HL-60 (cell line): ENCODE measurements at regions not wholly inside any gene's neighbourhood (a gene's known extent, or its start where the extent isn't known, plus 50 kb on each side); places are given as distances from the start of the nearest gene placed in this dataset.
"Not testable (repeated sequence)": the region's sequence is repeated elsewhere in the genome, so short reads cannot be mapped to it uniquely, and the experiment has no call there.

Experiments
- GABPA ChIP-seq: IDR thresholded peaks from 2 replicates; pipeline ENCODE4 v1.6.1; 2012; ENCODE audit warnings: low read depth
- POLR2AphosphoS5 ChIP-seq: IDR thresholded peaks from 2 replicates; pipeline ENCODE4 v1.6.1; 2012; ENCODE audit warnings: low read depth
- TF ChIP-seq, protein P1 (sequence below): IDR thresholded peaks from one replicate; pipeline ENCODE4 v1.5.1; 2011; ENCODE audit warnings: low read length, control low read depth, inconsistent platforms; ENCODE audit not compliant: insufficient read depth
- TF ChIP-seq, protein P2 (sequence below): IDR thresholded peaks from 2 replicates; pipeline ENCODE4 v1.6.1; 2012; ENCODE audit warnings: low read depth; ENCODE audit not compliant: insufficient replicate concordance

DNA sequence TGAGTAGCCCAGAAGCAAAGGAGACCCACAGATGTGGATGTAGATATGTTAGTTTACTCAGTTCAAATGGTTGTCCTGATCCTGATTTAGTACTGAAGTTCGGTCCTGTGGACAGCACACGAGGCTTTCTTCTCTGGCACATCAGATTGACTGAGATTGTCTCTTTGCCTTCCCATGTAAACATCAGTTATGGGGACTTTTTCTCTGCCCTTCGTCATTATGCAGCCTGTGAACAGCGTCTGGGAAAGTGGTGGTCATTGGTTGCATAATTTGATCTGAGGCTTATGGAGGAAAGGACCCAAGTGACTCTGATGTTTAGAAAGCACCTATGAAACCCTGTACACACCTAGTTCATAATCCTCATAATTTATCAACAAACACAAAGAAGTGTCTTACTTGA lies 264.5 kb upstream of the SGCG start:
- TF ChIP-seq, protein P1, sequence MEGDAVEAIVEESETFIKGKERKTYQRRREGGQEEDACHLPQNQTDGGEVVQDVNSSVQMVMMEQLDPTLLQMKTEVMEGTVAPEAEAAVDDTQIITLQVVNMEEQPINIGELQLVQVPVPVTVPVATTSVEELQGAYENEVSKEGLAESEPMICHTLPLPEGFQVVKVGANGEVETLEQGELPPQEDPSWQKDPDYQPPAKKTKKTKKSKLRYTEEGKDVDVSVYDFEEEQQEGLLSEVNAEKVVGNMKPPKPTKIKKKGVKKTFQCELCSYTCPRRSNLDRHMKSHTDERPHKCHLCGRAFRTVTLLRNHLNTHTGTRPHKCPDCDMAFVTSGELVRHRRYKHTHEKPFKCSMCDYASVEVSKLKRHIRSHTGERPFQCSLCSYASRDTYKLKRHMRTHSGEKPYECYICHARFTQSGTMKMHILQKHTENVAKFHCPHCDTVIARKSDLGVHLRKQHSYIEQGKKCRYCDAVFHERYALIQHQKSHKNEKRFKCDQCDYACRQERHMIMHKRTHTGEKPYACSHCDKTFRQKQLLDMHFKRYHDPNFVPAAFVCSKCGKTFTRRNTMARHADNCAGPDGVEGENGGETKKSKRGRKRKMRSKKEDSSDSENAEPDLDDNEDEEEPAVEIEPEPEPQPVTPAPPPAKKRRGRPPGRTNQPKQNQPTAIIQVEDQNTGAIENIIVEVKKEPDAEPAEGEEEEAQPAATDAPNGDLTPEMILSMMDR = not testable (repeated sequence)
- TF ChIP-seq GABPA, POLR2AphosphoS5: not testable (repeated sequence)
- TF ChIP-seq, protein P2, sequence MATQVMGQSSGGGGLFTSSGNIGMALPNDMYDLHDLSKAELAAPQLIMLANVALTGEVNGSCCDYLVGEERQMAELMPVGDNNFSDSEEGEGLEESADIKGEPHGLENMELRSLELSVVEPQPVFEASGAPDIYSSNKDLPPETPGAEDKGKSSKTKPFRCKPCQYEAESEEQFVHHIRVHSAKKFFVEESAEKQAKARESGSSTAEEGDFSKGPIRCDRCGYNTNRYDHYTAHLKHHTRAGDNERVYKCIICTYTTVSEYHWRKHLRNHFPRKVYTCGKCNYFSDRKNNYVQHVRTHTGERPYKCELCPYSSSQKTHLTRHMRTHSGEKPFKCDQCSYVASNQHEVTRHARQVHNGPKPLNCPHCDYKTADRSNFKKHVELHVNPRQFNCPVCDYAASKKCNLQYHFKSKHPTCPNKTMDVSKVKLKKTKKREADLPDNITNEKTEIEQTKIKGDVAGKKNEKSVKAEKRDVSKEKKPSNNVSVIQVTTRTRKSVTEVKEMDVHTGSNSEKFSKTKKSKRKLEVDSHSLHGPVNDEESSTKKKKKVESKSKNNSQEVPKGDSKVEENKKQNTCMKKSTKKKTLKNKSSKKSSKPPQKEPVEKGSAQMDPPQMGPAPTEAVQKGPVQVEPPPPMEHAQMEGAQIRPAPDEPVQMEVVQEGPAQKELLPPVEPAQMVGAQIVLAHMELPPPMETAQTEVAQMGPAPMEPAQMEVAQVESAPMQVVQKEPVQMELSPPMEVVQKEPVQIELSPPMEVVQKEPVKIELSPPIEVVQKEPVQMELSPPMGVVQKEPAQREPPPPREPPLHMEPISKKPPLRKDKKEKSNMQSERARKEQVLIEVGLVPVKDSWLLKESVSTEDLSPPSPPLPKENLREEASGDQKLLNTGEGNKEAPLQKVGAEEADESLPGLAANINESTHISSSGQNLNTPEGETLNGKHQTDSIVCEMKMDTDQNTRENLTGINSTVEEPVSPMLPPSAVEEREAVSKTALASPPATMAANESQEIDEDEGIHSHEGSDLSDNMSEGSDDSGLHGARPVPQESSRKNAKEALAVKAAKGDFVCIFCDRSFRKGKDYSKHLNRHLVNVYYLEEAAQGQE = not testable (repeated sequence)
